ENCODE measurements at regions not wholly inside any gene's neighbourhood (a gene's known extent, or its start where the extent isn't known, plus 50 kb on each side); places are given as distances from the start of the nearest gene placed in this dataset.

DNA sequence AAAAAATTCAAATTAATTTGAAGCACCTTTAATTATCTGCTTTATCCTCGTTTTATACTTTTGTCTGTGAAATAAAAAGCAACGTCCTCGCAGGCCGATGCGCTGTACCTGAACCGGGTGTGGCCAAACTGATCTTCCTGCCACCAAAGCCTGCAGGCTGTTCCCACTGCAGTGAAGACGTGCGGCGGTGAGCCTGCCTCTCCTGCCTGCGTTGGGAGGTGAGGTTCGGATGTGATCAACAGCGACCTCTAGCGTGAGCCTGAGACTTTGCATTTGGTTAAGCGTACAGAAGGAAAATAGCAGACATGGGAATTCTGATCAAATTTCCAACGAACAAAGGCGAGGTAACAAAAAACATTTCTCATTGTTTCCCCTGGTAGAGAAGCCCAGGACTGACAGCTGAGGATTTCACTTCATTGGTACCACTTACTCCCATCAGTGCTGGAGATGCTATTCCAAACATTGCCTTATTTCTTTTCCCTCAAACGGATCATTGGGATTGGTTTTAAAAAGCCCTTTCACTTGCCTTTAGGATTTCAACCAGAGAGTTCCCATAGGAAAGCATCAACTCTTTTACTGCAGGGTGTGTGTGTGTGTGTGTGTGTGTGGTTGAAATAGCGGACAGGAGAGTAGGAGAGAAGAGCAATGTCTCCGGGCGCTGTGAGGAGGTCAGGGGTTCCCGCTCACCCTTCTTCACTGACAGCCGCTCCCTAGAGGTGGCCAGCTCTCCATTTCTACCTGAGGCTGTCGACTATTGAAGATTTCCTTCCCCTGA, 56.6 kb upstream of the CCN6 start:
- DNase-seq (ENCODE audit: low read depth): peak; percentile 88
- peak overlapping the region; percentile 20 for H3K4me3 ChIP-seq (ENCODE audit: low read depth, low read length)

GRCh38 chr6:111997853-111998208, 56.1 kb upstream of the CCN6 start:
- peak; percentile 54 for DNase-seq (ENCODE audit: low read depth)
- TF ChIP-seq, protein P1, sequence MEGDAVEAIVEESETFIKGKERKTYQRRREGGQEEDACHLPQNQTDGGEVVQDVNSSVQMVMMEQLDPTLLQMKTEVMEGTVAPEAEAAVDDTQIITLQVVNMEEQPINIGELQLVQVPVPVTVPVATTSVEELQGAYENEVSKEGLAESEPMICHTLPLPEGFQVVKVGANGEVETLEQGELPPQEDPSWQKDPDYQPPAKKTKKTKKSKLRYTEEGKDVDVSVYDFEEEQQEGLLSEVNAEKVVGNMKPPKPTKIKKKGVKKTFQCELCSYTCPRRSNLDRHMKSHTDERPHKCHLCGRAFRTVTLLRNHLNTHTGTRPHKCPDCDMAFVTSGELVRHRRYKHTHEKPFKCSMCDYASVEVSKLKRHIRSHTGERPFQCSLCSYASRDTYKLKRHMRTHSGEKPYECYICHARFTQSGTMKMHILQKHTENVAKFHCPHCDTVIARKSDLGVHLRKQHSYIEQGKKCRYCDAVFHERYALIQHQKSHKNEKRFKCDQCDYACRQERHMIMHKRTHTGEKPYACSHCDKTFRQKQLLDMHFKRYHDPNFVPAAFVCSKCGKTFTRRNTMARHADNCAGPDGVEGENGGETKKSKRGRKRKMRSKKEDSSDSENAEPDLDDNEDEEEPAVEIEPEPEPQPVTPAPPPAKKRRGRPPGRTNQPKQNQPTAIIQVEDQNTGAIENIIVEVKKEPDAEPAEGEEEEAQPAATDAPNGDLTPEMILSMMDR (IDR thresholded peaks at IDR 0.05; ENCODE audit: insufficient read depth, low read length): no peak

More for the DNA sequence above, 56.6 kb upstream of the CCN6 start:
- TF ChIP-seq, protein P1 (IDR thresholded peaks at IDR 0.05; ENCODE audit: insufficient read depth, low read length): peak; percentile 87

GRCh38 chr6:112002307-112002706, 51.6 kb upstream of the CCN6 start:
- DNase-seq (ENCODE audit: low read depth): no peak
- H3K4me3 ChIP-seq (ENCODE audit: low read depth, low read length): no peak overlapping the region
- TF ChIP-seq, protein P1 (IDR thresholded peaks at IDR 0.05; ENCODE audit: insufficient read depth, low read length): no peak

More at GRCh38 chr6:111997853-111998208, 56.1 kb upstream of the CCN6 start:
- H3K4me3 ChIP-seq (ENCODE audit: low read depth, low read length): peak overlapping the region; percentile 20

Data from fibroblast of the aortic adventitia (primary cell).